ENCODE measurements at regions not wholly inside any gene's neighbourhood (a gene's known extent, or its start where the extent isn't known, plus 50 kb on each side); places are given as distances from the start of the nearest gene placed in this dataset.

DNA sequence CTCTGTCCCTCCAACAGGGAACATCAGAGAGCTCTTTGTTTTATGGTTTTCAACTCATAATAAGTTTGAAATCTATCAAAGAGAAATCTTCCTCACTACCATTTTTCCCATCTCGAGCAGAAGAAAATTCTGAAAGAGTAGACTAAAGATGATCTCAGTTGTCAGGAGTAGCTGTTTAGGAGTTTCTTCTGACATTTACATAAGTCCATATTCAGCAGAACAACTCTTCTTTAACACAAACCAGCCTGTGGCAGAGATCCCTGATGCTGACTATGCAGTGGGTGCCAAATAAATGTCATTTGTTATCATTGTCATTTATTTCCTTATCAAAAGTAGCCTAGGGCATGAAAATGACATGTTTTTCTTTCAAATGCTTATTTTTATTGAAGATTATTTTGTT is 380.7 kb downstream of the MBD2 start:
- Histone ChIP-seq H2BK12ac (ENCODE audit: insufficient read length, low read depth, low read length) (no peak overlapping the region), H4K8ac (replicated peaks; ENCODE audit: insufficient read length, low read depth, low read length) (no peak overlapping the region), H3K4me2 (ENCODE audit: insufficient read depth, insufficient read length, low read length) (no peak overlapping the region), H3K9ac (ENCODE audit: extremely low read depth, insufficient read length, low read length) (no peak overlapping the region), H3T11ph (ENCODE audit: low read length) (no peak overlapping the region), H2BK120ac (ENCODE audit: low read depth, low read length, poor library complexity, severe bottlenecking) (no peak overlapping the region), H3K23ac (ENCODE audit: insufficient read length, low read depth, low read length) (no peak overlapping the region), H3K79me1 (ENCODE audit: insufficient read depth, low read depth, low read length, poor library complexity, severe bottlenecking) (no peaks in the 10 kb centered on the region), H3K4me1 (ENCODE audit: insufficient read depth, low read length) (no peaks in the 10 kb centered on the region), H2AK5ac (ENCODE audit: insufficient read length, low read length) (no peak overlapping the region), H3K56ac (ENCODE audit: insufficient read length, low read depth, low read length) (no peak overlapping the region), H3K79me2 (ENCODE audit: insufficient read depth, low read length) (no peaks in the 10 kb centered on the region), H3K27me3 (ENCODE audit: insufficient read depth, low read length) (no peaks in the 10 kb centered on the region), H3K9me3 (ENCODE audit: control insufficient read depth, low read depth, low read length) (no peaks in the 10 kb centered on the region), H2BK20ac (ENCODE audit: low read depth, low read length, poor library complexity, severe bottlenecking) (no peak overlapping the region), H4K5ac (ENCODE audit: insufficient read length, low read depth, low read length) (no peak overlapping the region), H3K4ac (ENCODE audit: low read depth, low read length) (no peak overlapping the region), H3K18ac (ENCODE audit: insufficient read length, low read depth, low read length) (no peak overlapping the region), H4K20me1 (ENCODE audit: control insufficient read depth, insufficient read depth, insufficient read length) (no peaks in the 10 kb centered on the region), H2BK5ac (ENCODE audit: insufficient read length, low read length) (no peak overlapping the region), H3K27ac (ENCODE audit: insufficient read length, low read depth, low read length) (no peak overlapping the region), H3K14ac (ENCODE audit: insufficient read depth, low read length) (no peak overlapping the region), H3K23me2 (ENCODE audit: insufficient read length, low read depth, low read length, poor library complexity, severe bottlenecking) (no peaks in the 10 kb centered on the region), H2AFZ (ENCODE audit: low read length) (no peak overlapping the region), H4K91ac (ENCODE audit: insufficient read length, low read depth, low read length) (no peak overlapping the region), H2BK15ac (ENCODE audit: low read depth, low read length) (no peak overlapping the region)
- H3K36me3 Mint-ChIP-seq (ENCODE audit: insufficient read depth in 1 of 3, low read depth in 3 of 3) = peaks cover 2 to 28% (median 9%) of the 10 kb centered on the region in 3 experiments; a peak in 5 of 7 replicates
- no peaks in the 10 kb centered on the region for H3K4me1 Mint-ChIP-seq
- TF ChIP-seq, protein P1, sequence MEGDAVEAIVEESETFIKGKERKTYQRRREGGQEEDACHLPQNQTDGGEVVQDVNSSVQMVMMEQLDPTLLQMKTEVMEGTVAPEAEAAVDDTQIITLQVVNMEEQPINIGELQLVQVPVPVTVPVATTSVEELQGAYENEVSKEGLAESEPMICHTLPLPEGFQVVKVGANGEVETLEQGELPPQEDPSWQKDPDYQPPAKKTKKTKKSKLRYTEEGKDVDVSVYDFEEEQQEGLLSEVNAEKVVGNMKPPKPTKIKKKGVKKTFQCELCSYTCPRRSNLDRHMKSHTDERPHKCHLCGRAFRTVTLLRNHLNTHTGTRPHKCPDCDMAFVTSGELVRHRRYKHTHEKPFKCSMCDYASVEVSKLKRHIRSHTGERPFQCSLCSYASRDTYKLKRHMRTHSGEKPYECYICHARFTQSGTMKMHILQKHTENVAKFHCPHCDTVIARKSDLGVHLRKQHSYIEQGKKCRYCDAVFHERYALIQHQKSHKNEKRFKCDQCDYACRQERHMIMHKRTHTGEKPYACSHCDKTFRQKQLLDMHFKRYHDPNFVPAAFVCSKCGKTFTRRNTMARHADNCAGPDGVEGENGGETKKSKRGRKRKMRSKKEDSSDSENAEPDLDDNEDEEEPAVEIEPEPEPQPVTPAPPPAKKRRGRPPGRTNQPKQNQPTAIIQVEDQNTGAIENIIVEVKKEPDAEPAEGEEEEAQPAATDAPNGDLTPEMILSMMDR (conservative IDR thresholded peaks at IDR 0.05) = no peak
- no peak overlapping the region for H3K27ac Mint-ChIP-seq
- no peak overlapping the region for H3K4me3 Mint-ChIP-seq
- no CpG with 5 or more reads among the region's 1 CpG for WGBS (ENCODE audit: extremely low coverage, insufficient read length, low lambda C conversion rate)
- H3K27me3 Mint-ChIP-seq (ENCODE audit: low read depth) = no peaks in the 10 kb centered on the region
- peaks cover 0 to 11% of the 10 kb centered on the region in 2 experiments; a peak in 4 of 5 replicates for H3K9me3 Mint-ChIP-seq
- DNase-seq = no peak

Data from H9 (cell line).